H9 (cell line): ENCODE measurements at regions not wholly inside any gene's neighbourhood (a gene's known extent, or its start where the extent isn't known, plus 50 kb on each side); places are given as distances from the start of the nearest gene placed in this dataset.

Source experiments
- DNase-seq: peaks from one replicate; pipeline ENCODE4 v3.0.0-alpha.2; 2017
- H2AFZ ChIP-seq: one replicate; pipeline ENCODE4 v1.6.1; 2013; ENCODE audit warnings: mild to moderate bottlenecking, low read length, control low read depth, moderate library complexity
- H2AK5ac ChIP-seq: 2 replicates; pipeline ENCODE4 v1.6.1; 2013; ENCODE audit warnings: low read length, control low read depth, mixed read lengths; ENCODE audit not compliant: insufficient read length
- H2BK120ac ChIP-seq: one replicate; pipeline ENCODE4 v1.6.1; 2013; ENCODE audit warnings: low read depth, mild to moderate bottlenecking, low read length, control low read depth, inconsistent platforms; ENCODE audit not compliant: poor library complexity, severe bottlenecking
- H2BK12ac ChIP-seq: 2 replicates; pipeline ENCODE4 v1.6.1; 2013; ENCODE audit warnings: low read length, control low read depth, mixed read lengths, low read depth; ENCODE audit not compliant: insufficient read length
- H2BK15ac ChIP-seq: 2 replicates; pipeline ENCODE4 v1.6.1; 2013; ENCODE audit warnings: low read depth, low read length, control low read depth
- H2BK20ac ChIP-seq: one replicate; pipeline ENCODE4 v1.6.1; 2013; ENCODE audit warnings: low read depth, mild to moderate bottlenecking, low read length, control low read depth, inconsistent platforms; ENCODE audit not compliant: poor library complexity, severe bottlenecking
- H2BK5ac ChIP-seq: 2 replicates; pipeline ENCODE4 v1.6.1; 2013; ENCODE audit warnings: low read length, control low read depth, mixed read lengths; ENCODE audit not compliant: insufficient read length
- H3K14ac ChIP-seq: 2 replicates; pipeline ENCODE4 v1.6.1; 2013; ENCODE audit warnings: low read length, control low read depth; ENCODE audit not compliant: insufficient read depth
- H3K18ac ChIP-seq: 2 replicates; pipeline ENCODE4 v1.6.1; 2013; ENCODE audit warnings: low read depth, mild to moderate bottlenecking, mixed read lengths, low read length, control low read depth; ENCODE audit not compliant: insufficient read length
- H3K23ac ChIP-seq: 2 replicates; pipeline ENCODE4 v1.6.1; 2013; ENCODE audit warnings: low read length, control low read depth, mixed read lengths, low read depth; ENCODE audit not compliant: insufficient read length
- H3K23me2 ChIP-seq: 2 replicates; pipeline ENCODE4 v1.6.1; 2013; ENCODE audit warnings: low read depth, mild to moderate bottlenecking, mixed read lengths, low read length, control low read depth; ENCODE audit not compliant: insufficient read length, poor library complexity, severe bottlenecking
- H3K27ac ChIP-seq: 2 replicates; pipeline ENCODE4 v1.5.1; 2013; ENCODE audit warnings: low read length, control low read depth, mixed read lengths, low read depth; ENCODE audit not compliant: insufficient read length
- H3K27me3 ChIP-seq: 2 replicates; pipeline ENCODE4 v1.6.1; 2013; ENCODE audit warnings: low read length, control low read depth, inconsistent platforms; ENCODE audit not compliant: insufficient read depth
- H3K4ac ChIP-seq: 2 replicates; pipeline ENCODE4 v1.6.1; 2013; ENCODE audit warnings: low read depth, mild to moderate bottlenecking, control low read depth, inconsistent platforms, low read length, moderate library complexity
- H3K4me1 ChIP-seq: 2 replicates; pipeline ENCODE4 v1.6.1; 2013; ENCODE audit warnings: low read length, control low read depth, inconsistent platforms; ENCODE audit not compliant: insufficient read depth
- H3K4me2 ChIP-seq: 2 replicates; pipeline ENCODE4 v1.6.1; 2013; ENCODE audit warnings: low read length, control low read depth, mixed read lengths; ENCODE audit not compliant: insufficient read length, insufficient read depth
- H3K56ac ChIP-seq: 2 replicates; pipeline ENCODE4 v1.6.1; 2013; ENCODE audit warnings: low read depth, mild to moderate bottlenecking, mixed read lengths, low read length, control low read depth; ENCODE audit not compliant: insufficient read length
- H3K79me1 ChIP-seq: 2 replicates; pipeline ENCODE4 v1.6.1; 2013; ENCODE audit warnings: low read depth, mild to moderate bottlenecking, moderate library complexity, low read length, control low read depth, inconsistent platforms; ENCODE audit not compliant: insufficient read depth, poor library complexity, severe bottlenecking
- H3K79me2 ChIP-seq: 2 replicates; pipeline ENCODE4 v1.6.1; 2013; ENCODE audit warnings: low read length, control low read depth, inconsistent platforms; ENCODE audit not compliant: insufficient read depth
- H3K9ac ChIP-seq: 2 replicates; pipeline ENCODE4 v1.6.1; 2013; ENCODE audit warnings: low read length, control low read depth, mixed read lengths; ENCODE audit not compliant: insufficient read length; ENCODE audit errors: extremely low read depth
- H3K9me3 ChIP-seq: one replicate; pipeline ENCODE4 v1.6.1; 2013; ENCODE audit warnings: low read depth, low read length, inconsistent platforms; ENCODE audit not compliant: control insufficient read depth
- H3T11ph ChIP-seq: one replicate; pipeline ENCODE4 v1.6.1; 2013; ENCODE audit warnings: mild to moderate bottlenecking, low read length, control low read depth, inconsistent platforms
- H4K20me1 ChIP-seq: one replicate; pipeline ENCODE4 v1.6.1; 2013; ENCODE audit not compliant: control insufficient read depth, insufficient read length, insufficient read depth
- H4K5ac ChIP-seq: 2 replicates; pipeline ENCODE4 v1.6.1; 2013; ENCODE audit warnings: low read depth, mild to moderate bottlenecking, mixed read lengths, low read length, control low read depth; ENCODE audit not compliant: insufficient read length
- H4K8ac ChIP-seq: replicated peaks from 2 replicates; pipeline ENCODE4 v1.6.1; 2013; ENCODE audit warnings: low read length, control low read depth, mixed read lengths, low read depth; ENCODE audit not compliant: insufficient read length
- H4K91ac ChIP-seq: 2 replicates; pipeline ENCODE4 v1.6.1; 2013; ENCODE audit warnings: low read depth, mild to moderate bottlenecking, moderate library complexity, mixed read lengths, low read length, control low read depth; ENCODE audit not compliant: insufficient read length
- H3K27ac Mint-ChIP-seq, 3 experiments: 2 replicates in 2 of 3; 3 replicates in 1 of 3; pipeline ENCODE4 v1.8.0; 2020 to 2021; ENCODE audit warnings: mixed read lengths in 3 of 3, mild to moderate bottlenecking in 1 of 3, moderate library complexity in 1 of 3
- H3K27me3 Mint-ChIP-seq: 2 replicates; pipeline ENCODE4 v1.8.0; 2021; ENCODE audit warnings: low read depth, mild to moderate bottlenecking, moderate library complexity, mixed read lengths
- H3K36me3 Mint-ChIP-seq, 3 experiments: 2 replicates in 2 of 3; 3 replicates in 1 of 3; pipeline ENCODE4 v1.8.0; 2020 to 2021; ENCODE audit warnings: low read depth in 3 of 3, mixed read lengths in 3 of 3; ENCODE audit not compliant: insufficient read depth in 1 of 3
- H3K4me1 Mint-ChIP-seq, 2 experiments: 2 replicates each; pipeline ENCODE4 v1.8.0; 2020; ENCODE audit warnings: mixed read lengths in 2 of 2
- H3K4me3 Mint-ChIP-seq, 2 experiments: 2 replicates in 1 of 2; 3 replicates in 1 of 2; pipeline ENCODE4 v1.8.0; 2020 to 2021; ENCODE audit warnings: mild to moderate bottlenecking in 2 of 2, mixed read lengths in 2 of 2, moderate library complexity in 1 of 2
- H3K9me3 Mint-ChIP-seq, 2 experiments: 2 replicates in 1 of 2; 3 replicates in 1 of 2; pipeline ENCODE4 v1.8.0; 2020; ENCODE audit warnings: mild to moderate bottlenecking in 2 of 2, mixed read lengths in 2 of 2, moderate library complexity in 1 of 2
- CTCF ChIP-seq: fragments of 200-600 bp; sonication (generic); conservative IDR thresholded peaks from 3 replicates; pipeline ENCODE4 v1.8.0; 2021; ENCODE audit warnings: antibody characterized with exemption, mild to moderate bottlenecking
- WGBS: extraction: QIAGEN DNeasy Blood & Tissue Kit; methylation state at CpG from one replicate; pipeline ENCODE4 v1.1.7; 2013; ENCODE audit warnings: missing lambda C conversion rate, low lambda C conversion rate, mixed read lengths; ENCODE audit not compliant: insufficient read length; ENCODE audit errors: extremely low coverage; 5-methylcytosine and 5-hydroxymethylcytosine counted together

- Histone ChIP-seq H3T11ph (no peak overlapping the region), H4K20me1 (no peaks in the 10 kb centered on the region), H2BK12ac (no peak overlapping the region), H2BK20ac (no peak overlapping the region), H3K23ac (no peak overlapping the region), H4K91ac (no peak overlapping the region), H3K79me1 (no peaks in the 10 kb centered on the region), H2BK5ac (no peak overlapping the region), H2AK5ac (no peak overlapping the region), H3K4me1 (no peaks in the 10 kb centered on the region), H2BK15ac (no peak overlapping the region), H3K23me2 (no peaks in the 10 kb centered on the region), H3K4me2 (no peak overlapping the region), H3K9ac (no peak overlapping the region), H3K27me3 (no peaks in the 10 kb centered on the region), H3K27ac (no peak overlapping the region), H3K4ac (no peak overlapping the region), H3K56ac (no peak overlapping the region), H2BK120ac (no peak overlapping the region), H3K9me3 (no peaks in the 10 kb centered on the region), H2AFZ (no peak overlapping the region), H4K8ac (no peak overlapping the region), H3K18ac (no peak overlapping the region), H4K5ac (no peak overlapping the region), H3K79me2 (no peaks in the 10 kb centered on the region), H3K14ac (no peak overlapping the region)
- WGBS, result no CpG with 5 or more reads among the region's 4 CpGs
- H3K4me3 Mint-ChIP-seq, result no peak overlapping the region
- no peak for DNase-seq
- no peaks in the 10 kb centered on the region for H3K27me3 Mint-ChIP-seq
- peaks cover 0 to 4% of the 10 kb centered on the region in 2 experiments; a peak in 1 of 5 replicates for H3K9me3 Mint-ChIP-seq
- H3K36me3 Mint-ChIP-seq, result no peaks in the 10 kb centered on the region
- H3K4me1 Mint-ChIP-seq, result no peaks in the 10 kb centered on the region
- TF ChIP-seq CTCF, result no peak
- no peak overlapping the region for H3K27ac Mint-ChIP-seq
These were observed 65.1 kb upstream of the ATP1B1 start for GRCh38 chr1:169041366-169041765.
